ENCODE measurements at regions not wholly inside any gene's neighbourhood (a gene's known extent, or its start where the extent isn't known, plus 50 kb on each side); places are given as distances from the start of the nearest gene placed in this dataset.

- H3K4me1 ChIP-seq (ENCODE audit: insufficient read depth, low read length): no peaks in the 10 kb centered on the region
- TF ChIP-seq ZNF24 (IDR thresholded peaks at IDR 0.05): no peak
- no peak for TF ChIP-seq SIN3A (IDR thresholded peaks at IDR 0.05; ENCODE audit: borderline replicate concordance, low read depth, low read length)
- no peak for TF ChIP-seq ZNF292 (CRISPR knock-in tag; IDR thresholded peaks at IDR 0.05; ENCODE audit: borderline replicate concordance, low read depth)
- TF ChIP-seq EEA1 (CRISPR knock-in tag; IDR thresholded peaks at IDR 0.05; ENCODE audit: borderline replicate concordance): no peak
- TF ChIP-seq ZNF746 (CRISPR knock-in tag; IDR thresholded peaks at IDR 0.05): no peak
- no peak for TF ChIP-seq ZBTB7B (CRISPR knock-in tag; IDR thresholded peaks at IDR 0.05)
- no peak for TF ChIP-seq HOMEZ (CRISPR knock-in tag; IDR thresholded peaks at IDR 0.05; ENCODE audit: low read depth)
- no peak for TF ChIP-seq STAT6 (CRISPR knock-in tag; IDR thresholded peaks at IDR 0.05; ENCODE audit: borderline replicate concordance)
- TF ChIP-seq THAP8 (CRISPR knock-in tag; IDR thresholded peaks at IDR 0.05; ENCODE audit: borderline replicate concordance): no peak
- TF ChIP-seq, protein P1, sequence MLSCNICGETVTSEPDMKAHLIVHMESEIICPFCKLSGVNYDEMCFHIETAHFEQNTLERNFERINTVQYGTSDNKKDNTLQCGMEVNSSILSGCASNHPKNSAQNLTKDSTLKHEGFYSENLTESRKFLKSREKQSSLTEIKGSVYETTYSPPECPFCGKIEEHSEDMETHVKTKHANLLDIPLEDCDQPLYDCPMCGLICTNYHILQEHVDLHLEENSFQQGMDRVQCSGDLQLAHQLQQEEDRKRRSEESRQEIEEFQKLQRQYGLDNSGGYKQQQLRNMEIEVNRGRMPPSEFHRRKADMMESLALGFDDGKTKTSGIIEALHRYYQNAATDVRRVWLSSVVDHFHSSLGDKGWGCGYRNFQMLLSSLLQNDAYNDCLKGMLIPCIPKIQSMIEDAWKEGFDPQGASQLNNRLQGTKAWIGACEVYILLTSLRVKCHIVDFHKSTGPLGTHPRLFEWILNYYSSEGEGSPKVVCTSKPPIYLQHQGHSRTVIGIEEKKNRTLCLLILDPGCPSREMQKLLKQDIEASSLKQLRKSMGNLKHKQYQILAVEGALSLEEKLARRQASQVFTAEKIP (CRISPR knock-in tag; IDR thresholded peaks at IDR 0.05; ENCODE audit: borderline replicate concordance): no peak
- no peak for TF ChIP-seq ZNF841 (CRISPR knock-in tag; IDR thresholded peaks at IDR 0.05; ENCODE audit: borderline replicate concordance)
- no peak for TF ChIP-seq ZNF33B (CRISPR knock-in tag; IDR thresholded peaks at IDR 0.05)
- TF ChIP-seq MAFK (conservative IDR thresholded peaks at IDR 0.05 in 1 of 2, IDR thresholded peaks at IDR 0.05 in 1 of 2; ENCODE audit: low read length in 2 of 2): no peak
- no peak for TF ChIP-seq ZBTB33 (CRISPR knock-in tag; IDR thresholded peaks at IDR 0.05)
- no peak for TF ChIP-seq ZNF383 (CRISPR knock-in tag; IDR thresholded peaks at IDR 0.05; ENCODE audit: borderline replicate concordance)
- no peak for TF ChIP-seq NRL (CRISPR knock-in tag; IDR thresholded peaks at IDR 0.05; ENCODE audit: borderline replicate concordance)
- no peak for TF ChIP-seq ZNF296 (CRISPR knock-in tag; conservative IDR thresholded peaks at IDR 0.05)
Measured at GRCh38 chr7:156168434-156168833, 356.2 kb upstream of the SHH start.

More at GRCh38 chr7:156168434-156168833, 356.2 kb upstream of the SHH start:
- Histone ChIP-seq H3K4me3 (replicated peaks in 1 of 3; ENCODE audit: insufficient read depth in 1 of 3, low read depth in 2 of 3, low read length in 3 of 3) (no peak overlapping the region), H4K20me1 (ENCODE audit: insufficient read depth, low read length) (no peaks in the 10 kb centered on the region), H3K36me3 (replicated peaks in 1 of 2; ENCODE audit: control insufficient read depth in 1 of 2, insufficient read depth in 2 of 2, low read length in 2 of 2) (no peaks in the 10 kb centered on the region), H3K4me2 (ENCODE audit: low read depth, low read length) (no peak overlapping the region), H3K27ac (ENCODE audit: extremely low read length, insufficient read depth, low read length) (no peak overlapping the region), H3K9ac (ENCODE audit: insufficient read depth, low read depth, low read length) (no peak overlapping the region), H3K27me3 (ENCODE audit: control insufficient read depth in 1 of 2, insufficient read depth in 2 of 2, low read length in 2 of 2) (peaks cover 3 to 15% of the 10 kb centered on the region in 2 experiments; a peak in 2 of 5 replicates), H2AFZ (ENCODE audit: low read length) (no peak overlapping the region), H3K79me2 (ENCODE audit: insufficient read depth, low read length) (no peaks in the 10 kb centered on the region), H3K9me3 (ENCODE audit: low read length) (no peaks in the 10 kb centered on the region)
- CTCF ChIA-PET (ENCODE audit: low intra/inter-chr PET ratio, low total read pairs): no interaction called here
- FAIRE-seq: no peak
- POLR2A ChIA-PET: no interaction called here
- intact Hi-C loops (cut with micrococcal nuclease; ENCODE audit: unreplicated experiment) (no loop called here), in situ Hi-C loops (cut with HindIII; ENCODE audit: extremely low pct_ligation_motif_present, low pct_unique_long_range_greater_than_20kb) (no loop called here)
- no peak for DNase-seq (ENCODE audit: low spot score)
- WGBS (ENCODE audit: low lambda C conversion rate): 66% methylated on average over 18 of the region's 18 CpGs
- BruUV-seq (replicated peaks): no TSS peak
- no peak for ATAC-seq

Measured in HepG2 (cell line).